ENCODE measurements at regions not wholly inside any gene's neighbourhood (a gene's known extent, or its start where the extent isn't known, plus 50 kb on each side); places are given as distances from the start of the nearest gene placed in this dataset.

DNA sequence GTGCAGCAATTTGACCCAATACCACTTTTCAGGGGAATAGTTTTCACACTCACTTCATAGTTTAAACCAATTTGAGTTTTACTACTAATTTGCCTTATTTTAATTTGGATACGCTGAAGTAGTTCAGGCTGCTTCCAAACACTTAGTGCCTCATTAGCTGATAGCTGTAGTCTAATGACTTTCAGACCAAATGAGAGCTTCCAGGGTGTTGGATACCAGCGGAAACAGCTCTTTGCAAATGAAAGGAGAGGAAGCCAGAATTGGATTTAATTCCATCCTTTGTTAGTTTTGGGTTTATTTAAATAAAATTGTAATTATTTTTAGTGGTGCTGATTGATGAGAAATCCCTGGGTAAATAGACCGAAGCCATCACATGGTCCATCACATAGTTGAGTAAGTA lies 158.3 kb upstream of the SEL1L start:
- H3K36me3 ChIP-seq (ENCODE audit: control insufficient read depth in 2 of 2, insufficient read depth in 1 of 2, low read length in 2 of 2) = no peaks in the 10 kb centered on the region
- TF ChIP-seq ZNF660 (tag by site-specific recombination; IDR thresholded peaks at IDR 0.05) (no peak), TRIM28 (IDR thresholded peaks at IDR 0.05; ENCODE audit: borderline replicate concordance, low read length) (no peak), ZNF211 (tag by site-specific recombination; IDR thresholded peaks at IDR 0.05; ENCODE audit: low read depth) (no peak), ZNF777 (tag by site-specific recombination; IDR thresholded peaks at IDR 0.05; ENCODE audit: borderline replicate concordance) (no peak), ZNF664 (tag by site-specific recombination; IDR thresholded peaks at IDR 0.05) (no peak), ZNF302 (tag by site-specific recombination; IDR thresholded peaks at IDR 0.05; ENCODE audit: low read depth) (no peak), ZNF768 (tag by site-specific recombination; IDR thresholded peaks at IDR 0.05) (no peak), ZNF843 (tag by site-specific recombination; IDR thresholded peaks at IDR 0.05) (no peak), RBAK (tag by site-specific recombination; IDR thresholded peaks at IDR 0.05) (no peak), ZNF624 (tag by site-specific recombination; IDR thresholded peaks at IDR 0.05) (no peak)
- TF ChIP-seq, protein P1, sequence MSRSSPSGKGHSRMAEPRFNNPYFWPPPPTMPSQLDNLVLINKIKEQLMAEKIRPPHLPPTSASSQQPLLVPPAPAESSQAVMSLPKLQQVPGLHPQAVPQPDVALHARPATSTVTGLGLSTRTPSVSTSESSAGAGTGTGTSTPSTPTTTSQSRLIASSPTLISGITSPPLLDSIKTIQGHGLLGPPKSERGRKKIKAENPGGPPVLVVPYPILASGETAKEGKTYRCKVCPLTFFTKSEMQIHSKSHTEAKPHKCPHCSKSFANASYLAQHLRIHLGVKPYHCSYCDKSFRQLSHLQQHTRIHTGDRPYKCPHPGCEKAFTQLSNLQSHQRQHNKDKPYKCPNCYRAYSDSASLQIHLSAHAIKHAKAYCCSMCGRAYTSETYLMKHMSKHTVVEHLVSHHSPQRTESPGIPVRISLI (tag by site-specific recombination; IDR thresholded peaks at IDR 0.05) = no peak
- TF ChIP-seq, protein P2, sequence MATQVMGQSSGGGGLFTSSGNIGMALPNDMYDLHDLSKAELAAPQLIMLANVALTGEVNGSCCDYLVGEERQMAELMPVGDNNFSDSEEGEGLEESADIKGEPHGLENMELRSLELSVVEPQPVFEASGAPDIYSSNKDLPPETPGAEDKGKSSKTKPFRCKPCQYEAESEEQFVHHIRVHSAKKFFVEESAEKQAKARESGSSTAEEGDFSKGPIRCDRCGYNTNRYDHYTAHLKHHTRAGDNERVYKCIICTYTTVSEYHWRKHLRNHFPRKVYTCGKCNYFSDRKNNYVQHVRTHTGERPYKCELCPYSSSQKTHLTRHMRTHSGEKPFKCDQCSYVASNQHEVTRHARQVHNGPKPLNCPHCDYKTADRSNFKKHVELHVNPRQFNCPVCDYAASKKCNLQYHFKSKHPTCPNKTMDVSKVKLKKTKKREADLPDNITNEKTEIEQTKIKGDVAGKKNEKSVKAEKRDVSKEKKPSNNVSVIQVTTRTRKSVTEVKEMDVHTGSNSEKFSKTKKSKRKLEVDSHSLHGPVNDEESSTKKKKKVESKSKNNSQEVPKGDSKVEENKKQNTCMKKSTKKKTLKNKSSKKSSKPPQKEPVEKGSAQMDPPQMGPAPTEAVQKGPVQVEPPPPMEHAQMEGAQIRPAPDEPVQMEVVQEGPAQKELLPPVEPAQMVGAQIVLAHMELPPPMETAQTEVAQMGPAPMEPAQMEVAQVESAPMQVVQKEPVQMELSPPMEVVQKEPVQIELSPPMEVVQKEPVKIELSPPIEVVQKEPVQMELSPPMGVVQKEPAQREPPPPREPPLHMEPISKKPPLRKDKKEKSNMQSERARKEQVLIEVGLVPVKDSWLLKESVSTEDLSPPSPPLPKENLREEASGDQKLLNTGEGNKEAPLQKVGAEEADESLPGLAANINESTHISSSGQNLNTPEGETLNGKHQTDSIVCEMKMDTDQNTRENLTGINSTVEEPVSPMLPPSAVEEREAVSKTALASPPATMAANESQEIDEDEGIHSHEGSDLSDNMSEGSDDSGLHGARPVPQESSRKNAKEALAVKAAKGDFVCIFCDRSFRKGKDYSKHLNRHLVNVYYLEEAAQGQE (tag by site-specific recombination; IDR thresholded peaks at IDR 0.05) = no peak
- no peaks in the 10 kb centered on the region for H3K4me1 ChIP-seq (ENCODE audit: control insufficient read depth, insufficient read depth, low read length)
- no peak overlapping the region for H3K27ac ChIP-seq (ENCODE audit: extremely low read depth, low read depth, low read length)
- ChIA-PET CTCF (no interaction called here), POLR2A (no interaction called here)
- no peaks in the 10 kb centered on the region for H3K9me3 ChIP-seq (ENCODE audit: control insufficient read depth, insufficient read depth, low read depth, low read length)
- no peak overlapping the region for H3K4me3 ChIP-seq (ENCODE audit: low read depth, low read length)

DNA sequence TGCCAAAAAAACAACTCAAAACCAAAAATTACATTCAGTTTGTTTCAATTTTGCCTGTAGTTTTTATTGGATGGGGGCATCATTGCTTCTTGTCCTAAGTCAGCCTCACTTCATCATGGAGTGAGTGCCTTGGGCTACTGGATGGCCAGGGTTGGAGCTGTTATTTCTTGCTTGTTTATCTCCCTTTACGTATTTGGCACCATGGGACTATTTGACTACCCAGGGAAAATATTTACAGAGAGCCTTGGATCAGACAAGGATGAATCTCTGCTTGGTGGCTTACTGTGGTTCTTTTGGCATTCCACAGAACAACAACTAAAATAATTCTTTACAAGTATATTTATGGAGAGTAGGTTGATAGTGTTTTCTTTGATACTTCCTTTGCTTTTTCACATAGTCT lies 160.8 kb upstream of the SEL1L start:
- Histone ChIP-seq H3K4me1 (ENCODE audit: control insufficient read depth, insufficient read depth, low read length) (no peaks in the 10 kb centered on the region), H3K4me3 (ENCODE audit: low read depth, low read length) (no peak overlapping the region), H3K27ac (ENCODE audit: extremely low read depth, low read depth, low read length) (no peak overlapping the region), H3K9me3 (ENCODE audit: control insufficient read depth, insufficient read depth, low read depth, low read length) (no peaks in the 10 kb centered on the region), H3K36me3 (ENCODE audit: control insufficient read depth in 2 of 2, insufficient read depth in 1 of 2, low read length in 2 of 2) (no peaks in the 10 kb centered on the region)
- POLR2A ChIA-PET = no interaction called here
- CTCF ChIA-PET = no interaction called here
- no peak for TF ChIP-seq MYNN (tag by site-specific recombination; IDR thresholded peaks at IDR 0.05; ENCODE audit: borderline replicate concordance)
- TF ChIP-seq ZFP69B (tag by site-specific recombination; IDR thresholded peaks at IDR 0.05) = no peak
- TF ChIP-seq, protein P3, sequence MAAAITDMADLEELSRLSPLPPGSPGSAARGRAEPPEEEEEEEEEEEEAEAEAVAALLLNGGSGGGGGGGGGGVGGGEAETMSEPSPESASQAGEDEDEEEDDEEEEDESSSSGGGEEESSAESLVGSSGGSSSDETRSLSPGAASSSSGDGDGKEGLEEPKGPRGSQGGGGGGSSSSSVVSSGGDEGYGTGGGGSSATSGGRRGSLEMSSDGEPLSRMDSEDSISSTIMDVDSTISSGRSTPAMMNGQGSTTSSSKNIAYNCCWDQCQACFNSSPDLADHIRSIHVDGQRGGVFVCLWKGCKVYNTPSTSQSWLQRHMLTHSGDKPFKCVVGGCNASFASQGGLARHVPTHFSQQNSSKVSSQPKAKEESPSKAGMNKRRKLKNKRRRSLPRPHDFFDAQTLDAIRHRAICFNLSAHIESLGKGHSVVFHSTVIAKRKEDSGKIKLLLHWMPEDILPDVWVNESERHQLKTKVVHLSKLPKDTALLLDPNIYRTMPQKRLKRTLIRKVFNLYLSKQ (tag by site-specific recombination; IDR thresholded peaks at IDR 0.05; ENCODE audit: borderline replicate concordance) = no peak
- no peak for TF ChIP-seq ZNF664 (tag by site-specific recombination; IDR thresholded peaks at IDR 0.05)
- no peak for TF ChIP-seq ZEB2 (tag by site-specific recombination; IDR thresholded peaks at IDR 0.05)
- no peak for TF ChIP-seq ZFP3 (tag by site-specific recombination; IDR thresholded peaks at IDR 0.05; ENCODE audit: low read depth)
- no peak for TF ChIP-seq ZNF23 (tag by site-specific recombination; IDR thresholded peaks at IDR 0.05; ENCODE audit: borderline replicate concordance)
- TF ChIP-seq ZNF391 (tag by site-specific recombination; IDR thresholded peaks at IDR 0.05; ENCODE audit: borderline replicate concordance, low read depth) = no peak
- no peak for TF ChIP-seq ZNF121 (tag by site-specific recombination; IDR thresholded peaks at IDR 0.05)
- TF ChIP-seq, protein P2 (tag by site-specific recombination; IDR thresholded peaks at IDR 0.05) = no peak
- TF ChIP-seq KLF16 (tag by site-specific recombination; IDR thresholded peaks at IDR 0.05) = no peak
- TF ChIP-seq ZNF221 (tag by site-specific recombination; IDR thresholded peaks at IDR 0.05; ENCODE audit: borderline replicate concordance) = no peak
